ENCODE measurements at regions not wholly inside any gene's neighbourhood (a gene's known extent, or its start where the extent isn't known, plus 50 kb on each side); places are given as distances from the start of the nearest gene placed in this dataset.

GRCh38 chr2:121008975-121009374 lies 273.3 kb downstream of the GLI2 start:
- TF ChIP-seq, protein P1, sequence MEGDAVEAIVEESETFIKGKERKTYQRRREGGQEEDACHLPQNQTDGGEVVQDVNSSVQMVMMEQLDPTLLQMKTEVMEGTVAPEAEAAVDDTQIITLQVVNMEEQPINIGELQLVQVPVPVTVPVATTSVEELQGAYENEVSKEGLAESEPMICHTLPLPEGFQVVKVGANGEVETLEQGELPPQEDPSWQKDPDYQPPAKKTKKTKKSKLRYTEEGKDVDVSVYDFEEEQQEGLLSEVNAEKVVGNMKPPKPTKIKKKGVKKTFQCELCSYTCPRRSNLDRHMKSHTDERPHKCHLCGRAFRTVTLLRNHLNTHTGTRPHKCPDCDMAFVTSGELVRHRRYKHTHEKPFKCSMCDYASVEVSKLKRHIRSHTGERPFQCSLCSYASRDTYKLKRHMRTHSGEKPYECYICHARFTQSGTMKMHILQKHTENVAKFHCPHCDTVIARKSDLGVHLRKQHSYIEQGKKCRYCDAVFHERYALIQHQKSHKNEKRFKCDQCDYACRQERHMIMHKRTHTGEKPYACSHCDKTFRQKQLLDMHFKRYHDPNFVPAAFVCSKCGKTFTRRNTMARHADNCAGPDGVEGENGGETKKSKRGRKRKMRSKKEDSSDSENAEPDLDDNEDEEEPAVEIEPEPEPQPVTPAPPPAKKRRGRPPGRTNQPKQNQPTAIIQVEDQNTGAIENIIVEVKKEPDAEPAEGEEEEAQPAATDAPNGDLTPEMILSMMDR (IDR thresholded peaks at IDR 0.05 in 2 of 3, conservative IDR thresholded peaks at IDR 0.05 in 1 of 3; ENCODE audit: borderline replicate concordance in 1 of 3, insufficient read depth in 1 of 3, low read depth in 2 of 3, low read length in 2 of 3): peak; percentile 38 to 70 (median 45); a peak in 5 of 6 replicates
- no peak for TF ChIP-seq ZNF274 (IDR thresholded peaks at IDR 0.05; ENCODE audit: low read depth, low read length)
- TF ChIP-seq POLR2AphosphoS5 (IDR thresholded peaks at IDR 0.05; ENCODE audit: low read depth, low read length): no peak
- TF ChIP-seq POLR2A (IDR thresholded peaks at IDR 0.05; ENCODE audit: borderline replicate concordance, extremely low read depth, insufficient read depth, insufficient read length): no peak
